ENCODE measurements at regions not wholly inside any gene's neighbourhood (a gene's known extent, or its start where the extent isn't known, plus 50 kb on each side); places are given as distances from the start of the nearest gene placed in this dataset.

- no peak for DNase-seq
These were observed 68.6 kb upstream of the FOXA2 start for GRCh38 chr20:22652681-22653588.

DNA sequence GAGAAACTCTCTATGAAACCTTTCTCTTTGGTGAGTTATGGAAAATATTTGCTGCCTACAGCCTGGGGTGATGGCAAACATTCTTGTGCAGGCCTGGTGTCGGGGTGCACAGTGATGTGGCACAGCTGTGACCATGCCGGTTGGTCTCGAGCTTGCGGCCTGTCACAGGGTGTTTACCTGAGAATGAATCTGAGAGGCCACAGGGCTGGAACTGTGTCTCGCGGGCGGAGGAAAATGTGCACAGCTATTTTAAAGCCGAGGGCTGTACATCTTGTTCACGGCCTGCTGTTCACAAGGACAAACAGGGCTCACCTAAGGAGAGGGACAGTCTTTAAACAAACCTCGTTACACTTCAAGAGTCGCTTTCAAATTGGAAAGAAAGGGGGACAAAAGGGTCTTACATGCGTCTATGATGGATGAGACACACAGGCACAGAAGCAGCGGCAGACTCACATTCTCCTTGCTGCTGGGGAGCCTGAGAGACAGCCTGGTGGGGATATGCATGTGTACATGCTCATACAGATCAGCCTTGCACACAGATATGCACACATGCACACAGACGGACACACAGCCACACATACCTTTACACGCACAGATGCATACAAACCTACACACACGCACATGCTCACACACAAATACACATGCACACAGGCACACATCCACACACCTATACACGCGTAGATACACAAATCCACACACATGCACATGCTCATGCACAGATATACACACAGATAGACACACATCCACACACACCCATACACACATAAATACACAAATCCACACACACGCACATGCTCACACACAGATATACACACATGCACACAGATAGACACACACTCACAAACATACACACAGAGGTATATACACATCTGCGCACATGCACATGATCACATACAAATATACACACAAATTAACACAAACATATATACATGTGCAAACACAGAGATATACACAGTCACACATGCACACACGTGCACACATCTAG lies 69.6 kb upstream of the FOXA2 start:
- no peak for DNase-seq

DNA sequence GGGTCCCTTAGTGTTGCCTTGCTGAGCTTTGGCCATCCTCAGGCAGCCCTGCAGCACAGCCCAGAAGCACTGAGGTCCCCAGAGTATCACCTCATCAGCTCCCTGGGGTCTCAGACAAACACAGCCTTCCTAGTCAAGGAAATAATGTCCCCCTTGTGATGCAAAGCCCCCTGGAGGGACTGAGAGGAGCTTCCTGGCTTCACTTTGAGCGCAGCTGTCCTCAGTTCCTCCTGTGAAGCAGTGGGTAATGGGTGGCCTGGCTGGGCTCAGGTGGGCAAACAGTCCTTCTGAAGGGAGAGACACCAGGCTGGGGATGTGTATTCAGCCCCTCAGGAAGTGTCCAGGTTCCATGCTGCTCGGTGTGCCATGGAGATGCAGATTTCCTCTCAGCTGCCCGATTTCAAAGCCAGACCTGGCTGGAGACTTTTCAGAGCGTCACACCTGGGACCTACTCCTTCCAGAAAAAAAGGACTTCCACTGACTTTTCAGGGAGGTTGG lies 79.2 kb upstream of the FOXA2 start:
- peak; percentile 94 for DNase-seq

- DNase-seq = no peak
These were observed 82.8 kb upstream of the FOXA2 start for GRCh38 chr20:22667198-22667597.

DNA sequence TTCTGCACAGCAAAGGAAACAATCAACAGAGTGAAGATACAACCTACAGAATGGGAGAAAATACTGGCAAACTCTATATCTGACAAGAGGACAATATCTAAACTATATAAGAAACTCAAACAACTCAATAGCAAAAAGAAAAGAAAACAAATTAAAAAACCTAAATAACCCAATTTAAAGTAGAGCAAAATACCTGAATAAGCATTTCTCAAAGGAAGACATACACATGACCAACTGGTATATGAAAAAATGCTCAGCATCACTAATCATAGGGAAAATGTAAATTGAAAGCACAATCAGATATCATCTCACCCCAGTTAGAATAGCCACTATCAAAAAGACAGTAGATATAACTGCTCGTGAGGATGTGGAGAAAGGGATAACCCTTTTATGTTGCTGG lies 87.8 kb upstream of the FOXA2 start:
- DNase-seq = no peak

DNA sequence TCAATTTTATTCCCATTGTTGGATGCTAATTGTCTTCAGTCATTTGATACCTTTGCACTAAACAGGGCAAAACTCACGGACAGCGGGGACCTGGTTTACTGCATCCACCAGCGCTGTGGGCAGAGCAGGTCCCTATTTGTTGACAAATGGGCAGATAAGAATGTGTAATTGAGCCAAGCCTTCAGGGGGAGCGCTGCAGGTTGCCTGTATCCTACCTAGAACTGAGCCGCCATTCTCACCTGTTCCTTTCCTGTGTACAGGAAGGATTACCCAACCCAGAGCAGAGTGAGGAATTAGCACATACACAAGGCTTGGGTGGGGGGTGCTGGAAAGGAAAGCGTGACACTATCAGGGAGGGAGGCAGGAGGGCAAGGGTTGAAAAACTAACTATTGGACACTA lies 89.1 kb upstream of the FOXA2 start:
- DNase-seq = no peak

DNA sequence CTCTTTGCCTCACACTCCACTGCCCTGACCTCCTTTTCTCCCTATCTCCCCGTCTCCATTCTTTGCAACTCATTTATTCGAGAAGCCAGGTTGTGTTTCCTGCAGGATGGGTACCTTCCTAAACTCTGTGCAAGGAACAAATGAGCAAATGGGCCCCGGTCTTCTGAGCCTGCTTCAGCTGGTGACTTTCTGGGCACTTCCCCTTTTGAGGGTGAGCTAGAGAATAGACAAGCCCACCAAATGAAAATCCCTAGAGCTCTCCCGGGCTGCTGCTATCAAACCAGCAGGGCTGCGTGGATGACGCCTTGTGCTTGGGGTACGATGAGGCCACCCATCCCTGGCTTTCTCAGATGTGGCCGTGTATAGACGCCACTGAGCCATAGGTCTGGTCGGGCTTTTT lies 91.0 kb upstream of the FOXA2 start:
- DNase-seq = no peak

DNA sequence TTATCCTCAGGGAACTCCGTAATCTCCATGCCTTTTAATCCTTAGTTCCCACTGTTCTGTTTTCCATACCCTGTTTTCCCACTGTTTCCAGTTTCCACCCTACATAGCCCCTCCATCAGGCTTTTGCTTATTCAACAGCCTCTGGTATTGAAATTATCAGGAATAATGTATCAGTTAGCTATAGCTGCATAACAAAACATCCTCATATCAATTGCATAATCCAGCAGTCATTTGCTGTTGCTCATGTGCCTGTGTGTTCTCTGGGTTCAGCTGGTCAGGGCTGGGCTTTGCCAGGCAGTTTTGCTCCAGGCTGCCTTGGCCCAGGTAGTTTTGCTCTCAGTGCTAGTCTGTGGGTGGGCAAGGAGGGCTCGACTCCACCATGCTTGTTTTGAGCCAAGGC lies 94.3 kb upstream of the FOXA2 start:
- no peak for DNase-seq

GRCh38 chr20:22679197-22679596 lies 94.8 kb upstream of the FOXA2 start:
- DNase-seq = peak; percentile 43

DNA sequence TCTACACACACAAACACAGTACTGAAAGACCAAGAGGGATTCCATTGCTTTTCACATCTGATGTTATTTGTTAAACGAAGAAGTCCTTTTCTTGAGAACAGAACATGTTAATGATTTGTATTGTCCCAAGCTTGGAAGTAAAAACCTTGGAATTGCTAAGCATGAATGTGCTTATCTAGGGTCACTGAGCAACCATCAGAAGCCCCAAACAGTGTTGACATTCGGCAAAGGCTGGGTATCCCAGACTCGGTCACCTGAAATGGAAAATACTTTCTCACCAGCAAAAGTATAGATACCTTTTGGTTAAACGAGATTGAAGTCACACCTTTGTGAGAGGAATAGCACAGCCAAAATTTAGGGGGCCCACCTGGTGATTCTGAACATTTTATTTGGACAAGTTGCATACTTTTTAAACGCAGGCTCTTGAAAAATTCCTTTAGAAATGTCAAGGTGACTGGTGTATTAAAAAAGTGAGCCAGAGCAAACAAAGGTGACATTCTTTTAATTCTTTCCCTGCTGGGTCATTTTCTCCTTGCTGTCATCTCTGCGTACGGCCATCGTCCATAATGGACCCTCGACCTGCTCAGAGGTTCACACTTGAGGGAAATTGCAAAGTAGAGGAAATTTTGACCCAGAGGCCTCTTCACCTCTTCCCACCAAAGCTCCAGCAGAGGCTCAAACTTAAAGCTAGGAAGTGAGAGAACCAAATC lies 95.8 kb upstream of the FOXA2 start:
- DNase-seq = no peak

GRCh38 chr20:22681591-22682248 lies 97.3 kb upstream of the FOXA2 start:
- DNase-seq = peak; percentile 38

GRCh38 chr20:22682381-22682780 lies 98.0 kb upstream of the FOXA2 start:
- no peak for DNase-seq

DNA sequence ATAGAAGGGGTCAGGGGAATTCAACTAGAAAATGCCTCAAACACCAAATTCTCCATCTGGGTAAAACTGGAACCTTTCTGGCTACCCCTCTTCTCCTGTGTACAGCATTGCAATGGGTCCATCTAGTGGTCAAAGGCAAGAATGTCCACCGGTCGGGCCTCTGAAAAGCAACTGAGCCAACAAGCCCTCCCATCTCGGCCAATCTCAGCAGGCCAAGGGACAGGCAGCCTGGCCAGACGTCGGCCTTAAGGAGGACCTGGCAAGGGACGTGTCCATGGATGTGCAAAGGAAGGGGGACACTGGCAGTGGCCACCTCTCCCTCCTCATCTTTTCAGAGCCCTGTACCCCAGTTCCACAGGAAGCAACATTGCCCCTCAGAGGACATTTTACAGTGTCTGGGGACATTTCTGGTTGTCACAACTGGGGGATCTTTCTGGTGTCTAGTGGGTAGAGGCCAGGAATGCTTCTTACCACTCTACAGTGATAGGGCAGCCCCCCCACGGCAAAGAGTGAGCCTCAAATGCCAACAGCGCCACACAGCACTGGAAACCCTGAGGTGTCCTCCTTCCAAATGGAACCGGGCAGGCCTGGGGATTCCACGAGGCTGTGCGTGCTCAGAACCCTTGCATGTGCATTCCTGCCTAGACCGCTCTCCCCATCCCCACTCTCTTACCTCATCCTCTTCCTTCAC lies 99.8 kb upstream of the FOXA2 start:
- peak; percentile 90 for DNase-seq

DNA sequence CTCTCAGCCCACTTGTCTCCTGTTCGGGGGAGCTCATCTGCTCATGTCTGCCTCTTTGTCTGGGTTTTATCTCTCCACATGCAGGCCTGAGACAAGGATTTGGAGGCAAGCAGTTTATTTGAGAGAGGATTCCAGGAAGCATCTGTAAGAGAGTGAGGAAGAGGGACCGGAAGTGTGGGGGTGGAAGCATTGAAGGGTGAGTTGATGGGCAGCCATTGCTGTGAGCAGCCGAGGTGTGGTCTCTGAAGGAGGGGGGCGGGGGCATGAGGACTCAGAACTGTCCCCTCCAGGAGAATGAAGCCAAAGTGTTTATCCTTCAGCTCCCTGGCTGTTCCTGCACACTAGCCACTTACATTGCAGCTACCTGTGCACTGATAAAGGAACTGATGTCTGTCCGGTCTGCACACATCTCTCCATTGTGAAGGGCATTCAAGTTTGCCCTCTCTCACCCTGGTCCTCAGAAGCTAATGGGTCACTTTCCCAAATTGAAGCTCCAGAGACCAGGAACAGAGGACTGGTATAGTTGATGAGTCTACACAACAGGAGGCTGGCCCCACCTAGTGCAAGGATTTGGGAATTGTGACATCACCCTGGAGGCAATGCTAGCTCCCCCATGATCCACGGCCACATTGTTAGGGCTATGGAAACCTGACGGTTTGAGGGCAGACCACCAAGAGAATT lies 100.5 kb upstream of the FOXA2 start:
- DNase-seq = peak; percentile 69

DNA sequence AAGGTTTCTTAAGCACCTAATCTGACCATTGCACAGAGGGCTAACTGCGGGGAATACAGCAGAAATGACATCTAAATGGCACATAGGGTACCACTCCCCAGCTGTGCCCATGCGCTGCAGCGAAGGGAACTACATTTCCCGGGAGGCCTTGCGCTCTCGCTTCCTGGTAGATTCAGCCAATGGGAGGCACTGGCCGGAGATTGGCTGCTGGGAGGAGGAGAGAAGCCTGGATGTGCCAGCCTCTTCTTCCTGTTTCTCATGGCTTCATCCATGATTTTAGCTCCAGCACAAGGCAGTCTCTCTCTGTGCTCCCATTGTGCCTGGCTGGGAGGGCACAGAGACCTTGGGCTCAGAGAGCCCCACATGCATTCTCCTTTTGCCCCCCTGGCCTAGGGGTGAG lies 101.7 kb upstream of the FOXA2 start:
- peak; percentile 93 for DNase-seq

GRCh38 chr20:22687676-22688349 lies 103.4 kb upstream of the FOXA2 start:
- DNase-seq = no peak

DNA sequence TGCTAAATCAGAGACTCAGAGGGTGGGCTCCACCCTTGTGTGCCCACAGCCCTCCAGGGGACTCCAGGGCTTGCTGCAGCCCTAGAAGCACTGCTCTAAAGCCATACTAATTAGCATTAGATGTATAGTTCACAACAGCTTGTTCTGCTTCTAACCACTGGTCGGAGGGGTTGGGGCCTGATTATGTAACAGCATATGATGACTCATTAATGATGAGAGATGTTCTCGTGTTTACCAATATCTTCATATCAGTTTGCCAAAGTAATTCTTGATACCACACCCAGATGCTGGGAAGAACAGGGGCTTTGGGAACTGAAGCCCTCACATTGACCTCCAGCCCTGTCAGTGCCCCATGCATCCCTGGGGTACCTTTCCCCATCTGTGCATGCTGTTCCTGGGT lies 104.1 kb upstream of the FOXA2 start:
- no peak for DNase-seq

GRCh38 chr20:22689266-22689665 lies 104.9 kb upstream of the FOXA2 start:
- DNase-seq = no peak

DNA sequence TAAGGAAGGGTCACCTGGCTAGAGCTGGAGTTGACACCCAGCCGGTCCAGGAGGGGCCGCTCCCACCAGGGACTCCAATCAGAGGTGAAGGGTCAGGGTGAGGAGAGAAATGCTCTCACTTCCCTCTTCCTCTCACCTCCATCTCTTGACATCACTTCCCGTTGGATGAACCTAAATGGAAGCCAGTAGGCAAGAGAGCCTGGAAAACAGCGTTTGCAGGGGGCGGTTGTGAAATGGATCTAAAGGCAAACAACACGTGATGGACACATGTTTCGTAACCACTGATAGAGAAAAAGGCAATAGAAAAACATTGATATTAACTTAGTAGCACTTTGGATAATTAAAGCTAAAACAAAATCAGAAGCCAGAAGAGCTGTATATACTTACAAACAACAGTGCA lies 105.6 kb upstream of the FOXA2 start:
- no peak for DNase-seq

GRCh38 chr20:22690616-22691179 lies 106.3 kb upstream of the FOXA2 start:
- peak; percentile 26 for DNase-seq

Data from NCI-H69 (cell line).